GM12878 (cell line): ENCODE measurements at regions not wholly inside any gene's neighbourhood (a gene's known extent, or its start where the extent isn't known, plus 50 kb on each side); places are given as distances from the start of the nearest gene placed in this dataset.
"Not testable (repeated sequence)": the region's sequence is repeated elsewhere in the genome, so short reads cannot be mapped to it uniquely, and the experiment has no call there.

Experiments used
- ATAC-seq: fragments of 200-7000 bp; cut with Tn5 transposase; 3 replicates; pipeline ENCODE4 v1.9.1; 2020; ENCODE audit warnings: mild to moderate bottlenecking, moderate library complexity
- BruUV-seq: library from RNA; stranded (reverse); fragments of 400-500 nt; replicated peaks from 2 replicates; lab custom pipeline; 2021; lab: Mats Ljungman, UMichigan
- CTCF ChIA-PET: fragments of 300-600 bp; sonication (Branson Sonifier 250); formaldehyde crosslinking; extraction: SDS; loops from one replicate; lab custom pipeline; 2021; ENCODE audit warnings: inconsistent platforms; lab: Yijun Ruan, JAX
- POLR2A ChIA-PET: fragments of 350-600 bp; formaldehyde crosslinking; extraction: SDS; loops from one replicate; lab custom pipeline; 2021; ENCODE audit warnings: inconsistent platforms; lab: Charles Lee
- RAD21 ChIA-PET: fragments of 300-600 bp; sonication (Branson Sonifier 250); formaldehyde crosslinking; loops from one replicate; lab custom pipeline; 2023; ENCODE audit warnings: antibody characterized with exemption; ENCODE audit not compliant: unreplicated experiment; lab: Charles Lee
- SMC1A ChIA-PET: fragments of 300-600 bp; sonication (Branson Sonifier 250); formaldehyde crosslinking; loops from one replicate; lab custom pipeline; 2023; ENCODE audit not compliant: unreplicated experiment, uncharacterized antibody; lab: Charles Lee
- DNase-seq: peaks from one replicate; pipeline ENCODE4 v3.0.0-alpha.2; 2011; ENCODE audit warnings: low read depth, low spot score
- FAIRE-seq: peaks from 3 replicates; lab custom pipeline; 2011; peaks lifted over from hg19 to GRCh38; lab: Jason Lieb, UNC
- H2AFZ ChIP-seq: 2 replicates; pipeline ENCODE4 v1.6.0; 2011; ENCODE audit warnings: low read depth, low read length, control low read depth; ENCODE audit not compliant: control insufficient read depth
- H3K27ac ChIP-seq: 2 replicates; pipeline ENCODE4 v1.5.1; 2011; ENCODE audit warnings: control low read depth; ENCODE audit not compliant: control insufficient read depth, insufficient read depth
- H3K27me3 ChIP-seq, 2 experiments: replicated peaks in 1 of 2; 2 replicates each; pipeline versions ENCODE4 v1.6.0 to v1.6.1; 2011; ENCODE audit warnings: low read length in 1 of 2; ENCODE audit not compliant: control insufficient read depth in 2 of 2, insufficient read depth in 2 of 2
- H3K36me3 ChIP-seq, 2 experiments: 2 replicates each; pipeline ENCODE4 v1.5.1; 2011; ENCODE audit warnings: low read length in 1 of 2; ENCODE audit not compliant: control insufficient read depth in 2 of 2, insufficient read depth in 2 of 2
- H3K4me1 ChIP-seq: 2 replicates; pipeline ENCODE4 v1.6.1; 2011; ENCODE audit warnings: mild to moderate bottlenecking, low read length, moderate library complexity, mixed read lengths; ENCODE audit not compliant: control insufficient read depth, insufficient read depth
- H3K4me2 ChIP-seq: 2 replicates; pipeline ENCODE4 v1.6.0; 2011; ENCODE audit warnings: control low read depth; ENCODE audit not compliant: control insufficient read depth, insufficient read depth
- H3K4me3 ChIP-seq: fragments of 200-600 bp; sonication (generic); 2 replicates; pipeline ENCODE4 v1.5.1; 2016
- H3K79me2 ChIP-seq: 2 replicates; pipeline ENCODE4 v1.6.0; 2011; ENCODE audit warnings: low read length; ENCODE audit not compliant: control insufficient read depth, insufficient read depth
- H3K9ac ChIP-seq: 2 replicates; pipeline ENCODE4 v1.8.0; 2011; ENCODE audit warnings: low read length, control low read depth, mixed read lengths; ENCODE audit not compliant: control insufficient read depth, insufficient read depth
- H3K9me3 ChIP-seq: replicated peaks from 3 replicates; pipeline ENCODE4 v1.5.1; 2011; ENCODE audit warnings: mild to moderate bottlenecking, low read length; ENCODE audit not compliant: control insufficient read depth, insufficient read depth
- H4K20me1 ChIP-seq: 2 replicates; pipeline ENCODE4 v1.6.0; 2011; ENCODE audit not compliant: control insufficient read depth, insufficient read depth
- CEBPZ ChIP-seq: fragments of 150-350 bp; IDR thresholded peaks from 2 replicates; pipeline ENCODE4 v1.6.1; 2016; ENCODE audit warnings: low read depth, low read length
- NFYA ChIP-seq: IDR thresholded peaks from 2 replicates; pipeline ENCODE4 v1.6.1; 2011; ENCODE audit warnings: low read depth, mild to moderate bottlenecking, low read length, improper control_type of control experiment, borderline replicate concordance
- WGBS: methylation state at CpG from one replicate; pipeline ENCODE4 v1.1.6; 2016; ENCODE audit warnings: low lambda C conversion rate; ENCODE audit not compliant: insufficient replicate concordance, insufficient coverage; ENCODE audit errors: missing lambda C conversion rate; 5-methylcytosine and 5-hydroxymethylcytosine counted together
- in situ Hi-C: fragments of 300-500 bp; cut with MboI; formaldehyde crosslinking; loops from 9 replicates; pipeline ENCODE4 v1.14.3; 2018; ENCODE audit warnings: mixed read lengths
- intact Hi-C: fragments of 100-400 bp; cut with micrococcal nuclease; formaldehyde crosslinking; loops from one replicate; pipeline ENCODE4 v1.14.2; 2022; ENCODE audit not compliant: unreplicated experiment
- TF ChIP-seq, protein P1 (sequence below): fragments of 450-650 bp; IDR thresholded peaks from 2 replicates; pipeline ENCODE4 v1.6.1; 2017; ENCODE audit warnings: mild to moderate bottlenecking, moderate library complexity

GRCh38 chr5:17415321-17415758 is 82.7 kb upstream of the TAF11L2 start (continued):
- TF ChIP-seq, protein P1, sequence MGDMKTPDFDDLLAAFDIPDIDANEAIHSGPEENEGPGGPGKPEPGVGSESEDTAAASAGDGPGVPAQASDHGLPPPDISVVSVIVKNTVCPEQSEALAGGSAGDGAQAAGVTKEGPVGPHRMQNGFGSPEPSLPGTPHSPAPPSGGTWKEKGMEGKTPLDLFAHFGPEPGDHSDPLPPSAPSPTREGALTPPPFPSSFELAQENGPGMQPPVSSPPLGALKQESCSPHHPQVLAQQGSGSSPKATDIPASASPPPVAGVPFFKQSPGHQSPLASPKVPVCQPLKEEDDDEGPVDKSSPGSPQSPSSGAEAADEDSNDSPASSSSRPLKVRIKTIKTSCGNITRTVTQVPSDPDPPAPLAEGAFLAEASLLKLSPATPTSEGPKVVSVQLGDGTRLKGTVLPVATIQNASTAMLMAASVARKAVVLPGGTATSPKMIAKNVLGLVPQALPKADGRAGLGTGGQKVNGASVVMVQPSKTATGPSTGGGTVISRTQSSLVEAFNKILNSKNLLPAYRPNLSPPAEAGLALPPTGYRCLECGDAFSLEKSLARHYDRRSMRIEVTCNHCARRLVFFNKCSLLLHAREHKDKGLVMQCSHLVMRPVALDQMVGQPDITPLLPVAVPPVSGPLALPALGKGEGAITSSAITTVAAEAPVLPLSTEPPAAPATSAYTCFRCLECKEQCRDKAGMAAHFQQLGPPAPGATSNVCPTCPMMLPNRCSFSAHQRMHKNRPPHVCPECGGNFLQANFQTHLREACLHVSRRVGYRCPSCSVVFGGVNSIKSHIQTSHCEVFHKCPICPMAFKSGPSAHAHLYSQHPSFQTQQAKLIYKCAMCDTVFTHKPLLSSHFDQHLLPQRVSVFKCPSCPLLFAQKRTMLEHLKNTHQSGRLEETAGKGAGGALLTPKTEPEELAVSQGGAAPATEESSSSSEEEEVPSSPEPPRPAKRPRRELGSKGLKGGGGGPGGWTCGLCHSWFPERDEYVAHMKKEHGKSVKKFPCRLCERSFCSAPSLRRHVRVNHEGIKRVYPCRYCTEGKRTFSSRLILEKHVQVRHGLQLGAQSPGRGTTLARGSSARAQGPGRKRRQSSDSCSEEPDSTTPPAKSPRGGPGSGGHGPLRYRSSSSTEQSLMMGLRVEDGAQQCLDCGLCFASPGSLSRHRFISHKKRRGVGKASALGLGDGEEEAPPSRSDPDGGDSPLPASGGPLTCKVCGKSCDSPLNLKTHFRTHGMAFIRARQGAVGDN = no peak
- TF ChIP-seq NFYA (no peak), CEBPZ (no peak)

DNA sequence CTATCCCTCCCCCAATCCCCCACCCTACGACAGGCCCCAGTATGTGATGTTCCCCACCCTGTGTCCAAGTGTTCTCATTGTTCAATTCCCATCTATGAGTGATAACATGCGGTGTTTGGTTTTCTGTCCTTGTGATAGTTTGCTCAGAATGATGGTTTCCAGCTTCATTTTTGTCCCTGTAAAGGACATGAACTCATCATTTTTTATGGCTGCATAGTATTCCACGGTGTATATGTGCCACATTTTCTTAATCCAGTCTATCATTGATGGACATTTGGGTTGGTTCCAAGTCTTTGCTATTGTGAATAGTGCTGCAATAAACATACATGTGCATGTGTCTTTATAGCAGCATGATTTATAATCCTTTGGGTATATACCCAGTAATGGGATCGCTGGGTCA is 81.7 kb upstream of the TAF11L2 start:
- H2AFZ ChIP-seq, H3K79me2 ChIP-seq, H3K9ac ChIP-seq, intact Hi-C loops, H4K20me1 ChIP-seq, H3K27me3 ChIP-seq, H3K4me2 ChIP-seq, H3K9me3 ChIP-seq, ATAC-seq, SMC1A ChIA-PET, H3K4me1 ChIP-seq, in situ Hi-C loops, DNase-seq, CTCF ChIA-PET, BruUV-seq, RAD21 ChIA-PET, H3K36me3 ChIP-seq, FAIRE-seq, POLR2A ChIA-PET, H3K4me3 ChIP-seq, H3K27ac ChIP-seq: not testable (repeated sequence)
- WGBS = 37% methylated on average over 3 of the region's 4 CpGs
